Kidney (tissue), 13 donors: ENCODE measurements at regions not wholly inside any gene's neighbourhood (a gene's known extent, or its start where the extent isn't known, plus 50 kb on each side); places are given as distances from the start of the nearest gene placed in this dataset.

ENCODE experiments used
- DNase-seq, 5 donors: peaks; one replicate each; pipeline ENCODE4 v3.0.0-alpha.2; 2013 to 2020
- FAIRE-seq: peaks from 2 replicates; lab custom pipeline; 2012; peaks lifted over from hg19 to GRCh38; lab: Jason Lieb, UNC
- H3K27ac ChIP-seq, 2 donors: one replicate each; pipeline ENCODE4 v1.7.0; 2013; ENCODE audit warnings: low read depth in 2 of 2, low read length in 2 of 2, inconsistent platforms in 1 of 2
- H3K27me3 ChIP-seq: one replicate; pipeline ENCODE4 v1.7.1; 2013; ENCODE audit warnings: low read length, inconsistent platforms; ENCODE audit not compliant: control insufficient read depth, insufficient read depth
- H3K36me3 ChIP-seq, 3 donors: one replicate each; pipeline versions ENCODE4 v1.7.0 to v1.7.1; 2013; ENCODE audit warnings: low read length in 3 of 3, control low read depth in 1 of 3, inconsistent platforms in 1 of 3; ENCODE audit not compliant: insufficient read depth in 3 of 3, control insufficient read depth in 2 of 3
- H3K4me1 ChIP-seq, 3 donors: one replicate each; pipeline versions ENCODE4 v1.7.0 to v1.7.1; 2013; ENCODE audit warnings: low read length in 3 of 3, inconsistent platforms in 1 of 3, low read depth in 1 of 3; ENCODE audit not compliant: control insufficient read depth in 2 of 3, insufficient read depth in 2 of 3
- H3K4me3 ChIP-seq, 3 donors: one replicate each; pipeline versions ENCODE4 v1.7.0 to v1.8.1; 2013; ENCODE audit warnings: low read length in 3 of 3, control low read depth in 1 of 3, inconsistent platforms in 1 of 3
- H3K9ac ChIP-seq, 3 donors: one replicate each; pipeline versions ENCODE4 v1.7.0 to v1.7.1; 2013; ENCODE audit warnings: low read length in 3 of 3, control low read depth in 1 of 3, inconsistent platforms in 1 of 3
- H3K9me3 ChIP-seq, 3 donors: one replicate each; pipeline versions ENCODE4 v1.7.0 to v1.7.1; 2013; ENCODE audit warnings: low read length in 3 of 3, control low read depth in 1 of 3, inconsistent platforms in 1 of 3; ENCODE audit not compliant: control insufficient read depth in 2 of 3, insufficient read depth in 1 of 3
- intact Hi-C: fragments of 100-400 bp; cut with DNase I; formaldehyde crosslinking; loops from one replicate; pipeline ENCODE4 v1.11.1; 2022
- TF ChIP-seq, protein P1 (sequence below): IDR thresholded peaks from 3 replicates; pipeline ENCODE4 v1.5.1; 2012; ENCODE audit warnings: mild to moderate bottlenecking, moderate library complexity, borderline replicate concordance; ENCODE audit not compliant: insufficient read depth; ENCODE audit errors: extremely low read depth
- donor health status: control.
- donor health status: control.
- donor health status: control.
- donor health status: control.
- donor health status: control.
- donor health status: DM: yes; HTN: yes; CAD: no.
- donor health status: Normal renal cell carcinoma (clear cell type).

DNA sequence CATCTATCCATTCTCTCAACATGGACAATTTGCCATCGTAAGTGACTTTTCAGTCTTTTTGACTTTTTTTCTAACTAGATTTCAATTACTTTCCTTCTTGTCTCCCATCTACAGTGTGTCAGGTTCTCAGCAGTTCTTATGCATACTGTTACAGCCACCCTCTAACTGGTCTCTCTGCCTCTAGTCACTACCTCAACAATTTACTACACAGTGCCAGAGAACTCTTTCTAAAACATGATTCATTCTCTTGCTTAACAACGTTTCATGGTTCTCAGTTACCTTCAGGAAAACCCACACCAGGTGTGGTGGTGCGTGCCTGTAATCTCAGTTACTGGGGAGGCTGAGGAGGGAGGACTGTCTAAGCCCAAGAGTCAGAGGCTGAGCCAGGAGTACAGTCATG, 95.4 kb downstream of the DIPK2A start:
- no peak for FAIRE-seq
- Histone ChIP-seq H3K4me3 (no peak overlapping the region), H3K27me3 (no peaks in the 10 kb centered on the region), H3K9me3 (peaks cover 0 to 13% (median 0%) of the 10 kb centered on the region in 3 donors), H3K27ac (no peak overlapping the region), H3K36me3 (no peaks in the 10 kb centered on the region), H3K4me1 (no peaks in the 10 kb centered on the region), H3K9ac (no peak overlapping the region)
- intact Hi-C loops = no loop called here
- no peak for DNase-seq
- TF ChIP-seq, protein P1, sequence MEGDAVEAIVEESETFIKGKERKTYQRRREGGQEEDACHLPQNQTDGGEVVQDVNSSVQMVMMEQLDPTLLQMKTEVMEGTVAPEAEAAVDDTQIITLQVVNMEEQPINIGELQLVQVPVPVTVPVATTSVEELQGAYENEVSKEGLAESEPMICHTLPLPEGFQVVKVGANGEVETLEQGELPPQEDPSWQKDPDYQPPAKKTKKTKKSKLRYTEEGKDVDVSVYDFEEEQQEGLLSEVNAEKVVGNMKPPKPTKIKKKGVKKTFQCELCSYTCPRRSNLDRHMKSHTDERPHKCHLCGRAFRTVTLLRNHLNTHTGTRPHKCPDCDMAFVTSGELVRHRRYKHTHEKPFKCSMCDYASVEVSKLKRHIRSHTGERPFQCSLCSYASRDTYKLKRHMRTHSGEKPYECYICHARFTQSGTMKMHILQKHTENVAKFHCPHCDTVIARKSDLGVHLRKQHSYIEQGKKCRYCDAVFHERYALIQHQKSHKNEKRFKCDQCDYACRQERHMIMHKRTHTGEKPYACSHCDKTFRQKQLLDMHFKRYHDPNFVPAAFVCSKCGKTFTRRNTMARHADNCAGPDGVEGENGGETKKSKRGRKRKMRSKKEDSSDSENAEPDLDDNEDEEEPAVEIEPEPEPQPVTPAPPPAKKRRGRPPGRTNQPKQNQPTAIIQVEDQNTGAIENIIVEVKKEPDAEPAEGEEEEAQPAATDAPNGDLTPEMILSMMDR = no peak

DNA sequence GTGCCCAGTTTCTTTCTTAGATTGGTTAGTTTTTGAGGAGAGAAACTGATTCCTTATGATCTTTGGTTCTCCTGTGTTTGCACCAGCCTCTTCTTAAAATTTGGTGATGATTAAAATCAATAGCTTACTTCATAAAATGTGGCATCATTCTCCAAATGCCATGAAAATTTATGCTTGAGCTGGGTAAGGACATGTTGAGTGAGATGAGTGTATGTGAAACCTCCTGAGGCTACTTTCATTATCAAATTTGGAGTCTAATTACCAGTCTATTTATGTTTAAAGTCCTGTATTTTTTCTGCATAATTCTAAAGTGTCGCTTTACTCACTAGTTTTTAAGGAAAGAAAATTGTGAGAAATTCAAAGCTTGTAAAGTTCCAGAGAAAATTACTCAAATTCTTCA, 102.1 kb downstream of the DIPK2A start:
- no peak overlapping the region for H3K9ac ChIP-seq
- TF ChIP-seq, protein P1 = no peak
- intact Hi-C loops = no loop called here
- no peaks in the 10 kb centered on the region for H3K36me3 ChIP-seq
- no peaks in the 10 kb centered on the region for H3K27me3 ChIP-seq
- no peak for DNase-seq
- no peak overlapping the region for H3K27ac ChIP-seq
- H3K4me3 ChIP-seq = no peak overlapping the region
- FAIRE-seq = no peak
- H3K9me3 ChIP-seq = peaks cover 0 to 15% (median 0%) of the 10 kb centered on the region in 3 donors
- H3K4me1 ChIP-seq = no peaks in the 10 kb centered on the region

GRCh38 chr3:144079634-144080033, 108.0 kb downstream of the DIPK2A start:
- FAIRE-seq = no peak

More at GRCh38 chr3:144079634-144080033, 108.0 kb downstream of the DIPK2A start:
- no peaks in the 10 kb centered on the region for H3K27me3 ChIP-seq
- H3K27ac ChIP-seq = no peak overlapping the region
- DNase-seq = no peak
- no peak overlapping the region for H3K4me3 ChIP-seq
- TF ChIP-seq, protein P1 = no peak
- no peaks in the 10 kb centered on the region for H3K36me3 ChIP-seq
- intact Hi-C loops = no loop called here
- H3K4me1 ChIP-seq = no peaks in the 10 kb centered on the region
- no peaks in the 10 kb centered on the region for H3K9me3 ChIP-seq
- no peak overlapping the region for H3K9ac ChIP-seq
